ENCODE measurements at regions not wholly inside any gene's neighbourhood (a gene's known extent, or its start where the extent isn't known, plus 50 kb on each side); places are given as distances from the start of the nearest gene placed in this dataset.
"Not testable (repeated sequence)": the region's sequence is repeated elsewhere in the genome, so short reads cannot be mapped to it uniquely, and the experiment has no call there.

- Histone ChIP-seq H3K27me3 (ENCODE audit: control insufficient read depth, low read length) (peaks cover 6% of the 10 kb centered on the region; the same call in 1 of the 2 replicates), H3K4me3 (ENCODE audit: low read length) (no peak overlapping the region), H3K4me2 (ENCODE audit: low read length) (no peak overlapping the region), H4K20me1 (ENCODE audit: control insufficient read depth, insufficient read depth, low read depth, low read length) (no peaks in the 10 kb centered on the region), H3F3A (ENCODE audit: control insufficient read depth, insufficient read depth) (no peaks in the 10 kb centered on the region), H3K27ac (ENCODE audit: low read depth, low read length) (no peak overlapping the region), H3K4me1 (ENCODE audit: control insufficient read depth, low read length) (no peaks in the 10 kb centered on the region), H3K79me2 (ENCODE audit: control insufficient read depth, low read length) (no peaks in the 10 kb centered on the region), H3K9me3 (ENCODE audit: control insufficient read depth, insufficient read depth, low read length) (no peaks in the 10 kb centered on the region), H3K9me2 (replicated peaks; ENCODE audit: control insufficient read depth, low read length) (no peaks in the 10 kb centered on the region), H3K36me3 (ENCODE audit: control insufficient read depth, low read length) (no peaks in the 10 kb centered on the region)
- no peak for TF ChIP-seq CTCF (IDR thresholded peaks at IDR 0.05; ENCODE audit: low read depth, low read length, poor library complexity, severe bottlenecking)
- TF ChIP-seq EZH2phosphoT487 (IDR thresholded peaks at IDR 0.05; ENCODE audit: borderline replicate concordance, low read length), result no peak
These were observed 270.3 kb upstream of the DAAM1 start for GRCh38 chr14:58918066-58918738.

GRCh38 chr14:58919217-58919616 lies 269.2 kb upstream of the DAAM1 start:
- H3K4me3 ChIP-seq (ENCODE audit: low read length), result no peak overlapping the region
- H4K20me1 ChIP-seq (ENCODE audit: control insufficient read depth, insufficient read depth, low read depth, low read length), result no peaks in the 10 kb centered on the region
- no peak overlapping the region for H3K27ac ChIP-seq (ENCODE audit: low read depth, low read length)
- no peaks in the 10 kb centered on the region for H3K36me3 ChIP-seq (ENCODE audit: control insufficient read depth, low read length)
- 0 out of 2 replicates have a peak, but pooled peaks cover 3% of the 10 kb centered on the region for H3K27me3 ChIP-seq (ENCODE audit: control insufficient read depth, low read length)
- no peaks in the 10 kb centered on the region for H3F3A ChIP-seq (ENCODE audit: control insufficient read depth, insufficient read depth)
- H3K4me2 ChIP-seq (ENCODE audit: low read length), result no peak overlapping the region
- no peaks in the 10 kb centered on the region for H3K9me3 ChIP-seq (ENCODE audit: control insufficient read depth, insufficient read depth, low read length)
- no peaks in the 10 kb centered on the region for H3K4me1 ChIP-seq (ENCODE audit: control insufficient read depth, low read length)
- no peaks in the 10 kb centered on the region for H3K9me2 ChIP-seq (replicated peaks; ENCODE audit: control insufficient read depth, low read length)
- no peaks in the 10 kb centered on the region for H3K79me2 ChIP-seq (ENCODE audit: control insufficient read depth, low read length)
- TF ChIP-seq CTCF (IDR thresholded peaks at IDR 0.05; ENCODE audit: low read depth, low read length, poor library complexity, severe bottlenecking), result no peak
- no peak for TF ChIP-seq EZH2phosphoT487 (IDR thresholded peaks at IDR 0.05; ENCODE audit: borderline replicate concordance, low read length)

GRCh38 chr14:58920230-58920629 lies 268.2 kb upstream of the DAAM1 start:
- 0 out of 2 replicates have a peak, but pooled peaks cover 3% of the 10 kb centered on the region for H3K27me3 ChIP-seq (ENCODE audit: control insufficient read depth, low read length)

DNA sequence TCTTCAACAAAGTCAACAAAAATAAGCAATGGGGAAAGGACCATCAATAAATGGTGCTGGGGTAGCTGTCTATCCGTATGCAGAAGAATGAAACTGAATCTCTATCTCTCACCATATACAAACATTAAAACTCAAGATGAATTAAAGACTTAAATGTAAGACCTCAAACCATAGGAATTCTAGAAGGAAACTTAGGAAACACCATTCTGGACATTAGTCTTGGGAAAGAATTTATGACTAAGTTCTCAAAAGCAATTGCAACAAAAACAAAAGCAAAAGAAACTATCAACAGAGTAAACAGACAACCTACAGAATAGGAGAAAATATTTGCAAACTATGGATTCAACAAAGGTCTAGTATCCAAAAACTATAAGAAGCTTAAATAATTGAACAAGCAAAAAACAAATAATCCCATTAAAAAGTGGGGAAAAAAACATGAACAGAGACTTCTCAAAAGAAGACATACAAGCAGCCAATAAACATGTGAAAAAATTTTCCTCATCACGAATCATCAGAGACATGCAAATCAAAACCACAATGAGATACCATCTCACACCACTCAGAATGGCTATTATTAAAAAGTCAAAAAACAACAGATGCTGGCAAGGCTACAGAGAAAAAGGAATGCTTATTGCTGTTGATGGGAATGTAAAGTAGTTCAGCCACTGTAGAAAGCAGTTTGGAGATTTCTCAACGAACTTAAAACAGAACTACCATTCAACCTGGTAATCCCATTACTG lies 266.1 kb upstream of the DAAM1 start:
- H3K27ac ChIP-seq (ENCODE audit: low read depth, low read length); H3K9me3 ChIP-seq (ENCODE audit: control insufficient read depth, insufficient read depth, low read length); H3K9me2 ChIP-seq (replicated peaks; ENCODE audit: control insufficient read depth, low read length); H3K79me2 ChIP-seq (ENCODE audit: control insufficient read depth, low read length); H3K27me3 ChIP-seq (ENCODE audit: control insufficient read depth, low read length); H3K36me3 ChIP-seq (ENCODE audit: control insufficient read depth, low read length); H3F3A ChIP-seq (ENCODE audit: control insufficient read depth, insufficient read depth); H4K20me1 ChIP-seq (ENCODE audit: control insufficient read depth, insufficient read depth, low read depth, low read length); H3K4me1 ChIP-seq (ENCODE audit: control insufficient read depth, low read length); H3K4me3 ChIP-seq (ENCODE audit: low read length); H3K4me2 ChIP-seq (ENCODE audit: low read length): not testable (repeated sequence)

More at GRCh38 chr14:58920230-58920629, 268.2 kb upstream of the DAAM1 start:
- Histone ChIP-seq H3K4me2 (ENCODE audit: low read length) (no peak overlapping the region), H3K79me2 (ENCODE audit: control insufficient read depth, low read length) (no peaks in the 10 kb centered on the region), H3K27ac (ENCODE audit: low read depth, low read length) (no peak overlapping the region), H4K20me1 (ENCODE audit: control insufficient read depth, insufficient read depth, low read depth, low read length) (no peaks in the 10 kb centered on the region), H3K9me2 (replicated peaks; ENCODE audit: control insufficient read depth, low read length) (no peaks in the 10 kb centered on the region), H3K4me3 (ENCODE audit: low read length) (no peak overlapping the region), H3K4me1 (ENCODE audit: control insufficient read depth, low read length) (no peaks in the 10 kb centered on the region), H3K36me3 (ENCODE audit: control insufficient read depth, low read length) (no peaks in the 10 kb centered on the region), H3F3A (ENCODE audit: control insufficient read depth, insufficient read depth) (no peaks in the 10 kb centered on the region), H3K9me3 (ENCODE audit: control insufficient read depth, insufficient read depth, low read length) (no peaks in the 10 kb centered on the region)
- TF ChIP-seq EZH2phosphoT487 (IDR thresholded peaks at IDR 0.05; ENCODE audit: borderline replicate concordance, low read length), result no peak
- no peak for TF ChIP-seq CTCF (IDR thresholded peaks at IDR 0.05; ENCODE audit: low read depth, low read length, poor library complexity, severe bottlenecking)

All from DOHH2 (cell line).